ENCODE measurements at regions not wholly inside any gene's neighbourhood (a gene's known extent, or its start where the extent isn't known, plus 50 kb on each side); places are given as distances from the start of the nearest gene placed in this dataset.

GRCh38 chr3:182067423-182067822 lies 355.7 kb downstream of the SOX2 start:
- no peak for DNase-seq (ENCODE audit: low spot score)

DNA sequence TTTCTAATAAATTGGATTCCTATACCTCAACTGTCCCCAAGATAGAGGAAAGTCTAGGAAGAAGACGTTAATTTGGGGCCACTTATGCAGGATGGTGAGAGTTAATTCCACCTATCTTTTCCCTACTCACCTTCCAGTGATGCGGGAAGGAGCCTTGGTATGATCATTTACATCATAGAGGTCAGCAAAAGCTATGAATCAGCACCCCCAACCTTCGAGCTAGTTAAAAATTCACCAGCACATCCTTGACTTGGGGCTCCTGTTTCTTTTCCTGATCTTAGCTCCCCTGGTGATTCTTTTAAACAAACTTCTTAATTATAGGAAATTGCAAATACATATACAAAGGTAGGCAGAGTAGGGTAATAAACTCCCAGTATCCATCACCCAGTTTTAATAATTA lies 366.6 kb downstream of the SOX2 start:
- DNase-seq (ENCODE audit: low spot score): no peak

- DNase-seq (ENCODE audit: low spot score): no peak
Measured at GRCh38 chr3:182078929-182079328, 367.2 kb downstream of the SOX2 start.

- no peak for DNase-seq (ENCODE audit: low spot score)
Measured at GRCh38 chr3:182081096-182081495, 369.4 kb downstream of the SOX2 start.

DNA sequence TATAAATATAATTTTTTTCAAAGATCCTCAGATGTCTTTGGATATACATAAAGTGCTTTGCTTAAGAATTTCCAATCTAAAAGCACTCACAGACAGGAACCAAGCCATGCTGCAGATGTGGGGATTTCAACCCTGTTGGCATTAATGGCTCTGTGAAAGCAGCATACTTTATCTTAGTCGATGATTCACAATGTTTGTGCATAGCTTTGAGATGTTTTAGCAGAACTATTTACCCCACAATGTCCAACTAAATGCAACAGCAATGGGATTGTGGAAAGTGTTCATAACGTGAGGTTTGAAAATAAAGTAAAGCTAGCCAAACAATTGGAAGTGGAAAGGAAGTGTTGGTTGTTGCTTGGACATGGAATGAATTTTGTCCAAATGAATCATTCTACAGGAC lies 371.4 kb downstream of the SOX2 start:
- DNase-seq (ENCODE audit: low spot score): no peak

GRCh38 chr3:182092662-182093262 lies 381.0 kb downstream of the SOX2 start:
- no peak for DNase-seq (ENCODE audit: low spot score)

- DNase-seq (ENCODE audit: low spot score): no peak
Measured at GRCh38 chr3:182094321-182094720, 382.6 kb downstream of the SOX2 start.

GRCh38 chr3:182104881-182105280 lies 393.2 kb downstream of the SOX2 start:
- no peak for DNase-seq (ENCODE audit: low spot score)

DNA sequence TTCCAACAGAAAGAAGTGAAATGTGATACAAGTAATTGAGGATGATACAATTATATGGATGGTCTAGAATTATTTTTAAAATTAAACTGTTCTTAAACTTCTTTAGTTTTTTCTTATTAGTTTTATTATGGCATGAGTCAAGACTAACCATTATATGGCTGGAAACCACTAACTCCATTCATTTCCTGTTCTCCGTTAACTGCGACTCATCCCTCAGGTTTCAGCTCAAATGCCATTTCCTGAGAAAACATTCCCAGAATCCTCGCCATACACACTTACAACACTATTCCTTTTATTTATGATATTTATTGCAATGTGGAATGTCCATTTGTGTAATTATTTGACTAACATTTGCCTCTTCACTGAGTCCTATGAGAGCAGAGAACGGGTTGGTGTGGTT lies 394.1 kb downstream of the SOX2 start:
- no peak for DNase-seq (ENCODE audit: low spot score)

DNA sequence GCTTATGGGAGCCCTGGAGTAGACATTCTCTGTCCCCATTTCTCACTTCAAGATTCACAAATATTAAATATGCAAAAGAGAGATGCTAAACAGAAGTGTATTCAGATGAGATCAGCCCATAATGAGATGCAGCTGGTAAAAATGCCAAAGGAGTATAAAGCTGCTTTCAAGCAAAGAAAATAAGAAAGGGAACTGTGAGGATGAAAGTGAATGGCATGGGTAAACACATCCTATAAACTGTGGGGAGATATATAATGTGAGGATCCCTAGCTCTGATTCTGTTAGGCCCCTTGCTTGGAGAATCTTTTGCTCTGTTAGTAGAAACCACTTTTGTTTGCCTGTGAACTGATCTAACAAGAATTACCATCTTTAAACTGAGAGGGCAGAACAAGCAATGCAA lies 396.6 kb downstream of the SOX2 start:
- no peak for DNase-seq (ENCODE audit: low spot score)

- no peak for DNase-seq (ENCODE audit: low spot score)
Measured at GRCh38 chr3:182111967-182112366, 400.2 kb downstream of the SOX2 start.

DNA sequence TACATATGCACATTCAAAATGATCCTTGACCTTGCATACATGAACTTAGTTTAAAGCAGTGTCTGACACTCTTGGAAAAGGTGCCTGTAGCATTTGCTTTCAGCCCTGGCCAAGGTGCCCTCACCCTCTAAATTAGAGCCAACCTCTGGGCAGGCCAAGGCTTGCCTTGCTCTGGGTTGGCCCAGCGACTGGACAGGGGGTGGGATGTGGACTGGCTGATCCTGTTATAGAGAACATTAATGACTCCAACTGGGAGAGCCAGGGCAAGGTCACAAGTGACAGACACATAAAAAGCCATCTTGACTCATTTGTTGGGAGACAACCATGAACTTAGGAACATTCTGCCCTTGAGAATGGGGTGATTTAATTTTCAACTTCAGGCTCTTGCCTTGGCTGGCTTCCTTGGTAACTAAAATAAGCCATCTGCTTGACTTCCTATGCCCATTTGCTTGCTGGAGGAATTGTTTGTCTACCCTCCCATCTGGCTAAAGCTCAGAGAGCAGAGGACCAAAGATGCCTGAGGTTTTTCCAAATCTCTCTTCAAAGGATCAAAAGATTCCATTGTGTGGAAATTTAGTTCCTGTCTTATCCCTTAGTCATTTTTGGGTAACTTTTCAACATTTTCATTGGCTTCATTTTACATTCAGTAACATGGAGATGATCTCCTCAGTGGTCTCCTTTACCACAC lies 403.7 kb downstream of the SOX2 start:
- no peak for DNase-seq (ENCODE audit: low spot score)

DNA sequence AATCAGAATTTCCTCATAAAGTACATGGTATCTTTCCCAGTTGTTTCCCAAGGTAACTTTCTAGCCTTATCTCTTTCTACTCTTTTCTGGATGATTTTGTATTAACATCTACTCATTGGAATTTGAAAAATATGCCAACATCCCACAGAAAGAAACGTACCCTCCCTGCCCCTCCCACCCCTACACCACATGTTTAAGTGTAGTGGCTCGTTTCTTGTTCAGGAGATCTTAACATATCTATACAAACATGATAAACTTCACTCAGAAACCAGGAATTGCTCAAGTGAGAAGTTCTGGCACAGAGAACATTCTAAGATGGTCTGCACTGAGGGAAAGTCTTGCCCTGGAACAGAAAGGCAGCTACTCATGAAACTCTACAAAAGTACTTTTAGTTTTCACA lies 404.7 kb downstream of the SOX2 start:
- DNase-seq (ENCODE audit: low spot score): no peak

DNA sequence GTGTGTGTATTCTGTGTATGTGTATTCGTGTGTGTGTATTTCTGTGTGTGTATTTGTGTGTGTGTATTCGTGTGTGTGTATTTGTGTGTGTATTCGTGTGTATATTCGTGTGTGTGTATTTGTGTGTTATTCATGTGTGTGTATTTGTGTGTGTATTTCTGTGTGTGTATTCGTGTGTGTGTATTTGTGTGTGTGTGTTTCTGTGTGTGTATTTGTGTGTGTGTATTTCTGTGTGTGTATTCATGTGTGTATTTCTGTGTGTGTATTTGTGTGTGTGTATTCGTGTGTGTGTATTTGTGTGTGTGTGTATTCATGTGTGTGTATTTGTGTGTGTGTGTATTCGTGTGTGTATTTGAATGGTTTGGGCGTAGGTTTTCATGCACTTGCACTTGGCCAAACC lies 405.4 kb downstream of the SOX2 start:
- DNase-seq (ENCODE audit: low spot score): no peak

GRCh38 chr3:182117583-182117982 lies 405.9 kb downstream of the SOX2 start:
- DNase-seq (ENCODE audit: low spot score): no peak

DNA sequence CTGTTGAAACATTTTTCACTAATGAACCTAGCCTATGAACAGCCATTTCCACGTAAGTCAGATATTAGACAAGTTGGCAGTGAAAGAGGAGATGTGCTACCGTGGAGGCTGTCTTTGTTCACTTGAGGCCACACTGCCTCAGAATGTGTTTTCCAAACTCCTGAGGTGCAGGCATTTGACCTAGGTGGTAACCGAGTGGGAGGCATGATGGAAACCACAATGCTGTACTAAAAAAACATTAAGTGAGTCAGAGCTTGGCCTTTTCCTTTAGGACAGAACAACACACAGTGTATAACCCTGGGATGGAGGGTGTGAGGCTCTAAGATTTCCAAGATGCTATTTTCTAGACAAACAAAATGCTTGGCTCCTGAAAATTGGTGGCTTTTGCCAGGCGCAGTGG lies 406.3 kb downstream of the SOX2 start:
- DNase-seq (ENCODE audit: low spot score): no peak

DNA sequence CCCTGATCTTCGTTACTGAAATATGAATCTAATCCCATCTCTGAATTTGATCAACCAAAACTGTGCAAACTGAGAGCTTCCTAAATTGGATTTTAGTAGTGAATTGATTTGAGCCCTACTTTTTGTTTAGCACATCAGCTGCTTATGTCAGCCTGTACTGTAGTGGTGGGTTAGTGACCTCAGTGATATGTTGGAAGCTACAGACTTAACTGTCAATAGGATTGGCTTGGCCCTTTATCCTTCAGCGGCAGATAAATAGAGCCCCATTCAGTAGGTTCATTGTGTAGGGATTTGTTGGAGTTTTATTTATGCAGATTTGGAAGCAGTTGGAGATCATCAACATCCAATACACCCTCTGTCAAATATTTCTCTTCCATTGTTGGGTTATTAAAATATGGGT lies 409.7 kb downstream of the SOX2 start:
- DNase-seq (ENCODE audit: low spot score): no peak

DNA sequence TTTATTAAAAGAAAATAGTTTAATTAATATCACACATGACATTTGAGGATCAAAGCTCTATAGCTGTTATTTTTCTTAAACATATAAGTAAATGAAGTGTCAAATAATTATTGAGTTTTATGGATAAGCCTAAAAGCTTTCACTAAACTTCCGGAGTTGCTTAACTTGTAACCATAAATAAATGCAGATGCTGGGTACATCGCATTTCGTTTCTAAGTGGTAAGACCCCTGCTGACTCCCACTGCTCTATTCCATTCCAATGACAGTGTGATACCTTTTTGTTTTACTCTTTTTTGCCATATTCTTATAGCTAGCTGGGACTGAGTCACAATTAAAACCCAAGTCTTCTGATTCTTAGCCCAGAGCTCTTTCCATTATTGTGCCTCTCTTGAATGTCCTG lies 411.1 kb downstream of the SOX2 start:
- DNase-seq (ENCODE audit: low spot score): no peak

DNA sequence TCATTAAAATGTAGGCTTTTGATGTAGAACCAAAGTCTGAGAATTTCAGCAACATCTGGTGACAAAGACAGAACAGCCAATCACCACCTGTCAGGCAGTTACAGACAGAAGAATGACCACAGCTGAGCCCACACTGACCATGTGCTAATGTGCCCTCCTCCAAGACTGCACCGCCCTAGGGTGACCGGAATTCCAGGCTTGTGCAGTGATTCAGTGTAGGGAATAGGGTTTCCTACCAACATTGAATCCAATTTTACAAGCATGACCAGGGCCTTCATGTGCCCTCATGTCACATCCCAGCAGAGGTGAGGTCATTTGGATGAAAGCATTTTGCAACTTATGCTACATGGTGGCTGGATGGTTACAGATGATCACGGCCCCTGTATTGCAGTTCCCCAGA lies 412.5 kb downstream of the SOX2 start:
- no peak for DNase-seq (ENCODE audit: low spot score)

DNA sequence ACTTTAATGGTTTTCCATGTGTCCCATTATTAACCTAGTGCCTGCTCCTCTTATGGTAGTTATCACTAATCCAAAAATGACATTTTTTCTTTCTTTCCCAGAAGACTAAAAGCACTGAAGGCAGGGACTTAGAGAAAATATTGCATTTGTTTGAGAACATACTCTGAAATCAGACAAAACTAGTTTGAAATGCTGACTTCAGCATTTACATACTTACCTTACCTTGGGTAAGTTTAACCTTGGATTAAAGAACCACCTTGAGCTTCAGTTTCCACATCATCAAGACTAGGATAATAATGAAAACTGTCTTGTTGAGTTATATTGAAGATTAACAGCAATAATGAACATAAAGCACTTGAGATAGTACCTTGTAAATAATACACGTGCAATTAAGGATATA lies 413.0 kb downstream of the SOX2 start:
- no peak for DNase-seq (ENCODE audit: low spot score)

- no peak for DNase-seq (ENCODE audit: low spot score)
Measured at GRCh38 chr3:182129740-182130139, 418.0 kb downstream of the SOX2 start.

GRCh38 chr3:182133752-182134151 lies 422.0 kb downstream of the SOX2 start:
- no peak for DNase-seq (ENCODE audit: low spot score)

- no peak for DNase-seq (ENCODE audit: low spot score)
Measured at GRCh38 chr3:182135056-182135455, 423.3 kb downstream of the SOX2 start.

All from hepatic stellate cell (primary cell).